ENCODE measurements at regions not wholly inside any gene's neighbourhood (a gene's known extent, or its start where the extent isn't known, plus 50 kb on each side); places are given as distances from the start of the nearest gene placed in this dataset.

- POLR2A ChIA-PET = no interaction called here
- H3K9me3 ChIP-seq (ENCODE audit: control extremely low read depth in 1 of 3, control insufficient read depth in 2 of 3, insufficient read depth in 1 of 3, low read length in 2 of 3) = peaks cover 0 to 5% (median 0%) of the 10 kb centered on the region in 3 donors
- DNase-seq = no peak
- no peak overlapping the region for H2AFZ ChIP-seq (ENCODE audit: insufficient read depth, low read depth, low read length, poor library complexity, severe bottlenecking)
- Mint-ChIP-seq H3K4me1 (no peaks in the 10 kb centered on the region), H3K9me3 (ENCODE audit: insufficient read depth) (no peaks in the 10 kb centered on the region), H3K27me3 (no peaks in the 10 kb centered on the region), H3K27ac (no peak overlapping the region), H3K4me3 (no peak overlapping the region)
- no peak overlapping the region for H3K4me2 ChIP-seq (replicated peaks; ENCODE audit: low read depth, low read length, poor library complexity, severe bottlenecking)
- H3K4me1 ChIP-seq (ENCODE audit: control insufficient read depth in 2 of 2, insufficient read depth in 2 of 2, low read length in 2 of 2) = no peaks in the 10 kb centered on the region
- CTCF ChIA-PET = no interaction called here
- TF ChIP-seq EZH2 (IDR thresholded peaks at IDR 0.05; ENCODE audit: borderline replicate concordance, insufficient read depth, low read depth, low read length, poor library complexity, severe bottlenecking) (no peak), CTCF (IDR thresholded peaks at IDR 0.05) (no peak)
- ATAC-seq (ENCODE audit: low read depth) = no peak
- H3K9ac ChIP-seq (ENCODE audit: low read length) = no peak overlapping the region
- H4K20me1 ChIP-seq (ENCODE audit: control insufficient read depth, insufficient read depth, low read length, poor library complexity, severe bottlenecking) = no peaks in the 10 kb centered on the region
- intact Hi-C loops (cut with micrococcal nuclease) = no loop called here
- H3K27ac ChIP-seq (ENCODE audit: low read length in 2 of 2) = no peak overlapping the region
- H3K4me3 ChIP-seq (ENCODE audit: control extremely low read depth in 1 of 5, extremely low read depth in 1 of 5, insufficient read depth in 1 of 5, low read depth in 2 of 5, low read length in 4 of 5) = no peak overlapping the region
- 83% methylated on average over 2 of the region's 2 CpGs for WGBS (ENCODE audit: insufficient coverage)
- no peaks in the 10 kb centered on the region for H3K36me3 ChIP-seq (replicated peaks in 1 of 2; ENCODE audit: control extremely low read depth in 1 of 2, control insufficient read depth in 1 of 2, extremely low read depth in 1 of 2, insufficient read depth in 2 of 2, low read length in 1 of 2)
- H3K79me2 ChIP-seq (ENCODE audit: control insufficient read depth, insufficient read depth, low read length) = no peaks in the 10 kb centered on the region
- H3K27me3 ChIP-seq (replicated peaks in 1 of 4; ENCODE audit: control extremely low read depth in 1 of 4, control insufficient read depth in 3 of 4, insufficient read depth in 4 of 4, low read length in 3 of 4) = no peaks in the 10 kb centered on the region
Observed at GRCh38 chrX:57741107-57741506, 61.0 kb upstream of the NLRP2B start.

GRCh38 chrX:57737881-57738280 lies 57.8 kb upstream of the NLRP2B start:
- no peak overlapping the region for H3K4me3 ChIP-seq (ENCODE audit: control extremely low read depth in 1 of 5, extremely low read depth in 1 of 5, insufficient read depth in 1 of 5, low read depth in 2 of 5, low read length in 4 of 5)
- ChIA-PET CTCF (no interaction called here), POLR2A (no interaction called here)
- no peak for DNase-seq
- H3K4me3 Mint-ChIP-seq = no peak overlapping the region
- H4K20me1 ChIP-seq (ENCODE audit: control insufficient read depth, insufficient read depth, low read length, poor library complexity, severe bottlenecking) = no peaks in the 10 kb centered on the region
- H3K27ac ChIP-seq (ENCODE audit: low read length in 2 of 2) = no peak overlapping the region
- no peaks in the 10 kb centered on the region for H3K27me3 Mint-ChIP-seq
- H3K36me3 ChIP-seq (replicated peaks in 1 of 2; ENCODE audit: control extremely low read depth in 1 of 2, control insufficient read depth in 1 of 2, extremely low read depth in 1 of 2, insufficient read depth in 2 of 2, low read length in 1 of 2) = no peaks in the 10 kb centered on the region
- no peak overlapping the region for H3K9ac ChIP-seq (ENCODE audit: low read length)
- H2AFZ ChIP-seq (ENCODE audit: insufficient read depth, low read depth, low read length, poor library complexity, severe bottlenecking) = no peak overlapping the region
- H3K9me3 ChIP-seq (ENCODE audit: control extremely low read depth in 1 of 3, control insufficient read depth in 2 of 3, insufficient read depth in 1 of 3, low read length in 2 of 3) = peaks cover 0 to 3% (median 0%) of the 10 kb centered on the region in 3 donors
- no peaks in the 10 kb centered on the region for H3K79me2 ChIP-seq (ENCODE audit: control insufficient read depth, insufficient read depth, low read length)
- TF ChIP-seq CTCF (IDR thresholded peaks at IDR 0.05) = no peak
- no peak for TF ChIP-seq EZH2 (IDR thresholded peaks at IDR 0.05; ENCODE audit: borderline replicate concordance, insufficient read depth, low read depth, low read length, poor library complexity, severe bottlenecking)
- no peak overlapping the region for H3K27ac Mint-ChIP-seq
- H3K27me3 ChIP-seq (replicated peaks in 1 of 4; ENCODE audit: control extremely low read depth in 1 of 4, control insufficient read depth in 3 of 4, insufficient read depth in 4 of 4, low read length in 3 of 4) = no peaks in the 10 kb centered on the region
- no peaks in the 10 kb centered on the region for H3K4me1 ChIP-seq (ENCODE audit: control insufficient read depth in 2 of 2, insufficient read depth in 2 of 2, low read length in 2 of 2)
- H3K4me1 Mint-ChIP-seq = no peaks in the 10 kb centered on the region
- no peaks in the 10 kb centered on the region for H3K9me3 Mint-ChIP-seq (ENCODE audit: insufficient read depth)
- no peak for ATAC-seq (ENCODE audit: low read depth)
- no peak overlapping the region for H3K4me2 ChIP-seq (replicated peaks; ENCODE audit: low read depth, low read length, poor library complexity, severe bottlenecking)
- intact Hi-C loops (cut with micrococcal nuclease) = no loop called here

Measured in B cell (primary cell).